Neutrophil (primary cell): ENCODE measurements at regions not wholly inside any gene's neighbourhood (a gene's known extent, or its start where the extent isn't known, plus 50 kb on each side); places are given as distances from the start of the nearest gene placed in this dataset.

Source experiments
- H3K27ac ChIP-seq: fragments of 200-600 bp; sonication (generic); 2 replicates; pipeline ENCODE4 v1.5.1; 2016; ENCODE audit warnings: mild to moderate bottlenecking, moderate library complexity
- H3K27me3 ChIP-seq: fragments of 200-600 bp; sonication (generic); 2 replicates; pipeline ENCODE4 v1.6.0; 2016; ENCODE audit warnings: mild to moderate bottlenecking
- H3K36me3 ChIP-seq: fragments of 200-600 bp; sonication (generic); 2 replicates; pipeline ENCODE4 v1.5.1; 2017
- H3K4me1 ChIP-seq, 2 experiments: fragments of 200-600 bp in 1 of 2; sonication (generic) in 1 of 2; 1 replicate in 1 of 2; 2 replicates in 1 of 2; pipeline versions ENCODE4 v1.5.1 to v1.6.1; 2013 to 2016; ENCODE audit warnings: low read depth in 1 of 2, low read length in 1 of 2, mild to moderate bottlenecking in 1 of 2, moderate library complexity in 1 of 2; ENCODE audit not compliant: control insufficient read depth in 1 of 2, insufficient read depth in 1 of 2
- H3K4me3 ChIP-seq, 2 experiments: fragments of 200-600 bp in 1 of 2; sonication (generic) in 1 of 2; 1 replicate in 1 of 2; 2 replicates in 1 of 2; pipeline ENCODE4 v1.5.1; 2013 to 2016; ENCODE audit warnings: low read depth in 1 of 2, low read length in 1 of 2, mild to moderate bottlenecking in 1 of 2, moderate library complexity in 1 of 2
- H3K9me3 ChIP-seq: fragments of 200-600 bp; sonication (generic); 2 replicates; pipeline ENCODE4 v1.5.1; 2016
- CTCF ChIP-seq: fragments of 200-600 bp; sonication (generic); IDR thresholded peaks from 2 replicates; pipeline ENCODE4 v1.5.1; 2016; ENCODE audit warnings: antibody characterized with exemption

DNA sequence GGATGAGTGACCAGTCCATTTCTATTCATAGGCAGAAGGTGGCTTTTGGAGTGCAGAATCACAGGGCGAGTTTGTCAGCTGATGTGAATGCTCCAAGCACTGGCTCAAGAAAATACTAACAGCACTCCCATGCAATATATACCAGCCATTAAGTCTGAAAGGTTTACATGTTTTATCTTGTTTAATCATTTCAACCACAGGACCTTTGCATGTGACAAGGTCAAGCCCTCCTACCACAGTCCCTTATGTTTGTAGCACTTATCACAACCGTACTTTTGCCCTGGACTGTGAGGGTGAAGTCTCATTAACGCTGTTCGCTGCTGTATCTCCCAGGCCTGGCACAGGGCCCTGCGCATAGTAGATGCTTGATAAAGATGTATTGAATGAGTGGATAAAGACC, 99.3 kb upstream of the PMEPA1 start:
- Histone ChIP-seq H3K4me1 (no peaks in the 10 kb centered on the region), H3K27ac (no peak overlapping the region), H3K36me3 (no peaks in the 10 kb centered on the region), H3K27me3 (no peaks in the 10 kb centered on the region), H3K4me3 (no peak overlapping the region), H3K9me3 (no peaks in the 10 kb centered on the region)
- no peak for TF ChIP-seq CTCF

DNA sequence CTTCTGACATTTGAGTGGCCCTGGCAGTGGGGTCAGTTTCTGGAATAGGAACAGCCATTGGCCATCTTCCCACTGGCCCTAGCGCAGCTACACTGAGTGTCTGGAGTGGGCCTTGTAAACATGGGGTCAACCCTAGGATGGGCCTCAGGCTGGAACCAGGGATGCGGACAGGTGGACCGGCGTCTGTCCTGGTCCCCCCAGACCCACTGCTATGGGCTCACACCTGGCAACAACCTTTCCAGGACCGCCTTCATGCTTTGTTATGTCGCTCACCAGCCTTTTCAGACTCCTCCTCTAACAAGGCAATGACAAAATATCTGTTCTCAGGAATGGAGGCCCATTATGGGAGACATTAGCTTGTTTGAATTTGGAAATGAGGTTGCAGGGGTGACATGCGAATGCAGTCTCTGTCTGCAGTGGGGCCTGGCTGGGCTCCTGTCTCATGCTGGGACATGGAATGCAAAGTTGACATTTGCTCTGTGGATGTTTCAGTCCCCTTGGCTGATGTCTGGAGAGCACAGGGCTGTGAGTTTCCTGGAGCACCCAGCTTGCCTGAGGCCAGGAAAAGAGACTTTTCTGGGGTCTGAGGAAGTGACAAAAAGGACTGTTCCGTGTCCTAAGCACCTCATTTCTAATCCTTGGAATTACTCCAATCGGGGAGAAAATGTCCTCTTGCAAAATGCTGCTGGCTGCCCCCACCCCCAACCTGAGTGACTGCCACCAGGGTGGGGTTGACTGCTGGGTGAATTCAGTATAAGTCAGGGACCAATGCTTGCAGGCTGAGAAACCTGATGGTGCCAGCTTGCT, 98.7 kb upstream of the PMEPA1 start:
- Histone ChIP-seq H3K9me3 (no peaks in the 10 kb centered on the region), H3K36me3 (no peaks in the 10 kb centered on the region), H3K27me3 (no peaks in the 10 kb centered on the region), H3K27ac (no peak overlapping the region), H3K4me1 (no peaks in the 10 kb centered on the region), H3K4me3 (no peak overlapping the region)
- TF ChIP-seq CTCF = no peak

DNA sequence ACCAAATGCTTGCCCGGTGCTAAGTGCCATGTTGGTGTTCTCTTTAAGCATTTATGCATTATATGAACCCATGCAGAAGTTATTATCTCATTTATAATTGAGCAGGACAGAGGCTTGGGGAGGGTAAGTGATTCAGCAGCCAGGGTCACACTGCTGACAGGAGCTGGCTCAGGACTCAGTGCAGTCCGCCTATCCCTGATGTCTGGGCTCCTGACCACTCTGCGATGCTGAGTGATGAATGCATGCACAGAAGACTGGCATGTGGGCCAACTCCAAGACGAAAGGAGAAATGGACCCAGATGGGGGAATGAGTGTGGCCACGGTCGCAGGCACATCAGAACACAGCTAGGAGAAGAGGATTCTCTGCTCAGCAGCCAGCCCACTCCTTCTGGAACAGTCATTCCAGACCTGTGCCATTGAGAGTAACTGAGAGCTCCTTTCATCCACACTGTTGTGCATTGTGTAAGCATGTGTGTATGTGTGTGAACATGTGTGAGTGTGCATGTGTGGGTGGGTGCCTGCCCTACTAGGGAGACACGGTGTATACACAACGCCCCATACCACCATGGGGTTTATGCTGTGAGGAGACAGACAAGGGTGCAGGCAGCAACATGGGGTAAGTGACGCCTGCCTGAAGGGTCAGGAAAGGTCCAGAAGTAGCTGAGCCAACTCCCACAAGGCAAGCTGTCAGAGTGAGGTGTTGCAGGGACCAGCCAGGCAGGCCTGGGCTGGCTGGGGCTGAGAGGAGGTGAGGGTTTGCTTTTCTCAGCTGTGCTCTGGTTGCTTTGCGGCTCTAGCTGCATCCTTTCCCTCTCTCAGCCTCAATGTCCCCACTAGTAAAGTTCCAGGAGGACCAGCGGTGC, 97.8 kb upstream of the PMEPA1 start:
- TF ChIP-seq CTCF = no peak
- H3K4me1 ChIP-seq = no peaks in the 10 kb centered on the region
- no peak overlapping the region for H3K27ac ChIP-seq
- H3K9me3 ChIP-seq = no peaks in the 10 kb centered on the region
- no peaks in the 10 kb centered on the region for H3K36me3 ChIP-seq
- H3K27me3 ChIP-seq = no peaks in the 10 kb centered on the region
- H3K4me3 ChIP-seq = no peak overlapping the region

DNA sequence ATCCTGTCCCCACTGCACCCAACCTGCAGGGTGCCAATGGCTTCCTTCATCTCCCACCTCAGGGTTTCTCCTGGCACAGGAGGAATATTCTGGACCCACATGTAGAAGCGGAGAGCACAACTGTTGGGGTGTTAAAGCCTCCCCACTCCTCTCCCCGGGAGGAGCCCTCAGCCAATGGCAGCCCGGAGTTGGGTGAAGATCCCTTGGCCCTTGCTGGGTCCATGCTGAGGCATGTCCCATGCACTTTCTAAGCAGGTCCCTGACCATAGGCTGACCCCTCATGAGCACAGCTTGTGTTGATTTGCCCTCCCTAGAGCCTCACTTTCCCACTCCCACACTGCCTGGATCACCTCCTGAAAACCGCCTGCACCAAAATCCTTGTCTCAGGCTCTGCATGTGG, 97.2 kb upstream of the PMEPA1 start:
- Histone ChIP-seq H3K4me3 (no peak overlapping the region), H3K4me1 (no peaks in the 10 kb centered on the region), H3K27me3 (no peaks in the 10 kb centered on the region), H3K36me3 (no peaks in the 10 kb centered on the region), H3K9me3 (no peaks in the 10 kb centered on the region), H3K27ac (no peak overlapping the region)
- no peak for TF ChIP-seq CTCF

DNA sequence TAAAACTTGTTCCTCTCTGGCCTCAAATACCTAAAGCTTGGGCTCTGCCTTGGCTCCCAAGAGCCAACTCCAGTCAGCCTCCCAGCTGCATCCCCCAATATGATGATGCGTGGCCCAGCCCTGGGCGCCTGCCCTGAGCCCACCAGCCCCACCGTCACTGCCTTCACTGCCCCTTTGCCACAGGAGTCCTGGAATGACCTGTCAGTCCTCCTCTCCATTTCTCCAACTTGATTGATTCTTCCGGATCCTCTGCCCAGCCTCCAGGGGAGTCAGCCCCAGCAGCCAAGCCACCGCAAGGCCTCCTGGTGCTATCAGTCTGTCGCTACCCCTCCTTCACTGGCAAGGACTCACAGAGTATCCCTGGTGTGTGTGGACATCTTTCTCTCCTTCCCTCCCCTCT, 96.7 kb upstream of the PMEPA1 start:
- H3K27ac ChIP-seq = no peak overlapping the region
- no peaks in the 10 kb centered on the region for H3K36me3 ChIP-seq
- no peak for TF ChIP-seq CTCF
- no peaks in the 10 kb centered on the region for H3K4me1 ChIP-seq
- H3K4me3 ChIP-seq = no peak overlapping the region
- no peaks in the 10 kb centered on the region for H3K27me3 ChIP-seq
- no peaks in the 10 kb centered on the region for H3K9me3 ChIP-seq
